HG03521 (cell line): ENCODE measurements at regions not wholly inside any gene's neighbourhood (a gene's known extent, or its start where the extent isn't known, plus 50 kb on each side); places are given as distances from the start of the nearest gene placed in this dataset.
"Not testable (repeated sequence)": the region's sequence is repeated elsewhere in the genome, so short reads cannot be mapped to it uniquely, and the experiment has no call there.

Experiments used
- ATAC-seq: cut with Tn5 transposase; IDR thresholded peaks from one replicate; pipeline ENCODE4 v1.9.1; 2021; ENCODE audit warnings: mild to moderate bottlenecking, moderate library complexity; ENCODE audit not compliant: unreplicated experiment

DNA sequence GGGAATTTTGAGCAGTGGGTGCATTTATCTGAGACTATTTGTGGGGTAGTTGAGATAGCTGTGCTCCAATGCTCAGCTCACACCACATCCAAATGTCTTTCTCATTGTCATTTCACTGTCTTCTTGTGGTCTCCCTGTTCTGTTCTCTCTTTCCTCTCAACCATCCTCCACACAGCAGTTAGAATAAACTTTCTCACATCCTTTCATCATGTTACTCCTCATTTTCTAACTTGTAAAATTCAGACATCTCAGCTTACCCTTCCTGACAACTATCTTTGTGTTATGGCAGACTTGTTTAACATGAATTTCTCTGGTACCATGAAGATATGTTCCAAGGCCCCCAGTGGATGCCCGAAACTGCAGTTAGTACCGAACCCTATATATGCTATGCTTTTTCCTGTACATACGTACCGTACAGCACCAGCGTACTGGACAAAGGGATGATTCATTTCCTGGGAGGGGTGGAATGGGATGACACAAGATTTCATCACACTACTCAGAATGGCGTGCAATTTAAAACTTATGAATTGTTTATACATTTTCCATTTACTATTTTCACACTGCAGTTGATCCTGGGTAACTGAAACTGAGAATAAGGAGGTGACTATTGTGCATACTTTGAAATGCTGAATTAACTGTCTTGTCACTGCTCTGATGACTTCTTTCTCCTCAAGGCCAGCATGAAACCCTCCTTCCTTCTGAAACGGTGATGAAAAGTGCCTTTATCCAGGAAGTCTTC, 177.1 kb upstream of the SLC38A2 start:
- no peak for ATAC-seq

DNA sequence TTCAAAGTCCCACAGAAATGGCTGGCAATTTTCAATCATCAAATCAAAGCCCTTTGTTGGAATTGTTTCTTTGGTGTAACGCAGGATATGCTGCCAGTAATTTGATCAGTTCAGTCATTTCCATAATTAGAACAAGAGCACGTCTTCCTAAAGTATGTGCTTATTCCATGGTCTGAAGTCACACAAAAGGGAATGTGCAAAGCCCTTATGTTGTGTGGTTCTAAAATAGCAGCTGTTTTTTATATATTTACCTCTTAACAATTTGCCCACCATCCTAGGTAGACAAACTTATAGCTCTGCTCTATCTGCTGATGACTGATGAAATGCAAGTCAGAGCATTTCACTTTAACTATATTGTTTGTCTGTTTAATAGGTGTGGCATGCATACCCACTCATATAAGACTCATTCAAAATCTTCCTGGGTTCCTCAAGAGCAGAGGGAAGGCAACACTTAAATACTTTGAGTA, 176.1 kb upstream of the SLC38A2 start:
- ATAC-seq = no peak

DNA sequence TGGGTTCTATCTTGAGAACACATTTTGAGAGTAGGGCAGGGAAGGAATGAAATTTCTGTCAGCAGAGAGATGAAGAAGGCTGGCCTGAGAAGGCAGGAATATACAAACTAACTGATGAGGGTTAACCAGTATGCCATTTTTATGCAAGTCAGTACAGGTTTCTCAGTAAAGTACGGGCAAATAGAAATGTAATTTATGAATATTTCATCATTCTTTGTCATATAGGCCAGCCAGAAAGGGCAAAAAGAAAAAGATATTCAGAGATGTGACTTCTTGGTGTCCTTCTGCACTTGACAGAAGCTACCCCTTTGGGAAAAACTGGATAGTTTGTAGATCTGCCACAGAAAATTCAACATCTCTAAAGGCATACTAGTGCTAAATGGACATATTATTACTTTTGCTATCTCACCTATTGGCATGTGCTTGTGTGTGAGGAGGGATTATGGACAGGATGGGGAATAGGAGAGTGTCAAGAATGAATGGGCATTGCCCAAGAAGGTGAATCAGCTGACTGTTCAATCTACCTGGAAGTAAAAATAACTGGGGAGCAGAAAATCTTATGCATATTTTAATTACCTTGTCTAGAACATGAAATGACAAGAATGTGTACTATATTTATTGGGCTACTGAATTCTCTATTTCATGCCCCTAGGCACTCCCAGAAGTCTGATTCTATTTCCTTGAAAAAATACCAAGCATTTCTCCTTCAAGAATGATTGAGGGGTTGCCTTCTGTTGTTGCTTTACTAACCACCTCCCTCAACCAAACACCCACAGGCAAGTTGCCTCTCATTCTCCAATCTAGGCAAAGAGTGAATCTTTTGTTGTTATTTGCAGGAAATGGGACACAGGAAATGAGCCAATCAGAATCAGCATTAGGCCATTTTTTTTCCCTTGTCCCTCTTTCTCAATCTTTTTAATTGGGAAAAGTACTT, 175.1 kb upstream of the SLC38A2 start:
- ATAC-seq = no peak

DNA sequence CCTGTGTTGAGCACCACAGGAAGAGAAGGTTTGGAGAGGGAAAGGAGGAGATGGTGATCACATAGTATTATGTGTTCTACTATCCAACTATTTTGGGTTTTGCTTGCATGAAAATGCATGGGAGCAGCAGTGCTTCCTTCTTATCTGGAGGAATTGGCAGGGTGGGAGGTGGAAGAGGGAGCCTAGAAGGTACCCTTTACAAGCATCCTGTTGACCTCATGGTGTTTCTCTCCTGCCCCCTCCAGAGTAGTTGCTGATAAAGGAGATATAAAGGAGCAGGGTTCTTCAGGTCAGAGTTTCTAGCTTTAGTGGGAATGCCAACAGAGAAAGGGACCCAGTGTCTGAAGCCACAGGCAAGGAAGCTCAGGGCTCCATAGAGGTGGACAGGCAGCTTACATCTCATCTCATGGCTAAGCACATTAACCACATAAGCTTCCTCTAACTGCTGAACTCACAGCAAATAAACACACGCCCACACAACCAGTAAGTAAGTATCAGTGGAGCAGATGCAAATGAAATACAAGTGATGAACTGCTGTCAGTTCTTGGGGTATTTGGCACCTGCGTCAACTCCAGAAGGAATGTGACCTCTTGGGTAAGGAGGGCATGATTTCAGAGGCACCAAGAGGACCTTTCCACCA, 174.2 kb upstream of the SLC38A2 start:
- ATAC-seq = peak; percentile 87

DNA sequence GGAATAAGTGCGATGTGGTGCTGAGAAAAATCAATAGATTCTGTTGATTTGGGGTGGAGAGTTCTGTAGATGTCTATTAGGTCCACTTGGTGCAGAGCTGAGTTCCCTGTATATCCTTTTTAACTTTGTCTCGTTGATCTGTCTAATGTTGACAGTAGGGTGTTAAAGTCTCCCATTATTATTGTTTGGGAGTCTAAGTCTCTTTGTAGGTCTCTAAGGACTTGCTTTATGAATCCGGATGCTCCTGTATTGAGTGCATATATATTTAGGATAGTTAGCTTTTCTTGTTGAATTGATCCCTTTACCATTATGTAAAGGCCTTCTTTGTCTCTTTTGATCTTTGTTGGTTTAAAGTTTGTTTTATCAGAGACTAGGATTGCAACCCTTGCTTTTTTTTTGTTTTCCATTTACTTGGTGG, 170.8 kb upstream of the SLC38A2 start:
- ATAC-seq = not testable (repeated sequence)

DNA sequence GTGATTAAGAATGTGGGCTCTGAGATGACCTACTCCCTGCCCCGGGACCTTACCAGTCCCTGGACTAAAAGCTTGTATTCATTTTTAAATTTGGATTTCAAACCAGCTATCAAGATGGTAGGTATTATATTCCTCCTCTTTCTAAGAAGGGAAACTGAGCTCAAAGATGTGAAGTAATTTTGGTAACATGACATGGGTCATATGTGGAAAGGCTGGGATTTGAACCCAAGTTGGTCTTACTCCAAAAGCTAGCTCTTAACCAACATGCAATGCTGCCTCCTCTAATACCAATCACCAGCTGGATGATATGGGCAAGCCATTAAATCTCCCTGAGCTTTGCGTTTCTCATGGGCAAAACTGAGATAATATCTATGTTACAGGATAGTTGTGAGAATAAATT, 166.4 kb upstream of the SLC38A2 start:
- ATAC-seq = no peak

DNA sequence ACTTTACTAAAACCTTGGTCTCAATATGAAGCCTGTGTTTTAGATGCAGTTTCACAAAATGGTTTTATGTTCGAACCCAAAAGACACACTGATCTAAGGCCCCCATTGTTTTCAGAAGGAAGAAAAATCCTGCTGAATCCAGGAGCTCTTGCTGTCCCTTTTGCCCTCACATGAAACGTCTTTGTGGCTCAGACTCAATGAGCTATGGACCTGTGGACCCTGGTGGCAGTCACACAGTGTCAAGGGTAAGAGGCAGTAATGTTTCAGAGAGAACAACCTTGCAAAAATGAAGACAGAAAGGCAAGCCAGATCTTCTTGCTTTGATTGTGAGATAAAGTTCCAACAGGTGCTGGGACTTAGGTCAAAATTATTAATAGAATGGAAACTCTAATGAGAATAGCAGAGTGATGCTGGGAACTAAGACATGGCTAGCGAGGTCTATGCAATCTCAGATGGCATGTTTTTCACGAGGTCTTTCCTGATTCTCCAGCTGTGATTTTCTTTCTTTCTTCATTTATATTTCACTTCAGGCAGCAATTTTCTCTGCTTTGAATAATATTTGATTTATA, 164.9 kb upstream of the SLC38A2 start:
- no peak for ATAC-seq

DNA sequence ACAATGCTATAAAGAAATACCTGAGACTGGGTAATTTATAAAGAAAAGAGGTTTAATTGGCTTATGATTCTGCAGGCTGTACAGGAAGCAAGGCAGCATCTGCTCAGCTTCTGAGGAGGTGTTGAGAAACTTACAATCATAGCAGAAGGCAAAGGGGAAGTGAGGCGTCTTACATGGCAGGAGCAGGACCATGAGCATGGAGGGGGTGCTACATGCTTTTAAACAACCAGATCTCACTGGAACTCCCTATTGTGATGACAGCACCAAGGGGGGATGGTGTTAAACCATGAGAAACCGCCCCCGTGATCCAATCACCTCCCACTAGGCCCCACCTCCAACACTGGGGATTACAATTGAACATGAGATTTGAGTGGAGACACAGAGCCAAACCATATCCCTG, 163.7 kb upstream of the SLC38A2 start:
- not testable (repeated sequence) for ATAC-seq

DNA sequence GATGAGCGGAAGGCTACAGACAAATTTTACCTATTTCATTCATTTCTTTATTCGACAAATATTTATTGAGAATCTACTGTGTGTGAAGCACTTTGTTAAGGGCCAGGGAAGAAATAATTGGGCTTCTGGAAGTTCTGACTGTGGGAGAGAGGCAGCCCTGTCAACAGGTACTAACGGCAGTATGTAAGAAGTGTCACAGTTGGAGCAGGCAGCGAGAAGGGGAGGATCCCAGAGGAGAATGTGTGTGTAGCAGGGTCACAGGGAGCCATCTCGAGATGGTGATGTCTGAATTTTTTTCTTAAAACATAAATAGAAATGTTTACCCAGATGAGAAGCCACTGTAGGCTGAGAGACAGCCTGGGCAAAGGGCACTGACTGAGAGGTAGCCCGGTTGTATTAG, 163.3 kb upstream of the SLC38A2 start:
- no peak for ATAC-seq

DNA sequence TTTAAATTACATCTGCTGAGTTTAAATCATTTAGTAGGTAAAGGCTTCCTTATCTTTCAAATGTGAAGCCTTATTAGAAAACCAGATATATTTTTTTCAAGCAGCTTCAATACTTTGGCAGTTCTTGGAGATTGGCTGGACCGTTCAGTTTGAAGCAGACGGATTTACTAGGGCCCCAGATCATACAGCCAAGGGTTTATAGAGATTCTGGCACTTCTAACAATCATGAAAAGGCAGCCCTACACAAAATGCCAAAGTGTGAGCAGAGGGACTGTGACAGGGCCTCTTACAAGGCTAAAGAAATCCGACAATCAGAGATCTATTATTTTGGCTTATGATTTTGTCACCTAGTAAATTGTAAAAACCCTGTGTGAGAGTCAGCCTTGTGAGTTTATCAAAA, 162.8 kb upstream of the SLC38A2 start:
- no peak for ATAC-seq

DNA sequence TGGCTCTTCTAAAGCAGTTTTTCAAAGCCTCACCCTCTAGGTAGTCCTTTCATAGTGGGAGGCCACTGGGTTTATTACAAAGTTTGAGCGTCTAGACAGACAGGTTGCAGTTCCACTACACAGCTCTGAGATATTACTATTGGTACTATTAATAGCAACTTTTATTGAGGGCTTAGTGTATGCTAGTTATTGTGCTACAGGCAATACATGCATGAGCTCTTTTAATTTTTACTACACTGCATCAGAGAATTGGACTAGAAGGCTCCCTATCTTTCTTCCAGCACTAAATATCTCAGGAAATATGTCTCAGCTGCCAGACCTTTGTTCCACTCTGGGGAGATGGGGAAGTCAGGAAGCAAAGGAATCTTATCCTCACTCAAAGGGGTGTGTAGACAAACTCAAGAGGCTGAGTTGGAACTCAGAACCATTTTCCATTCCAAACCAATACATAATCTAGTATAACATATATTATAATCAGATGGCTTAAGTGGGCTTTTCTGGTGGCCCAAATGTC, 161.8 kb upstream of the SLC38A2 start:
- ATAC-seq = no peak

DNA sequence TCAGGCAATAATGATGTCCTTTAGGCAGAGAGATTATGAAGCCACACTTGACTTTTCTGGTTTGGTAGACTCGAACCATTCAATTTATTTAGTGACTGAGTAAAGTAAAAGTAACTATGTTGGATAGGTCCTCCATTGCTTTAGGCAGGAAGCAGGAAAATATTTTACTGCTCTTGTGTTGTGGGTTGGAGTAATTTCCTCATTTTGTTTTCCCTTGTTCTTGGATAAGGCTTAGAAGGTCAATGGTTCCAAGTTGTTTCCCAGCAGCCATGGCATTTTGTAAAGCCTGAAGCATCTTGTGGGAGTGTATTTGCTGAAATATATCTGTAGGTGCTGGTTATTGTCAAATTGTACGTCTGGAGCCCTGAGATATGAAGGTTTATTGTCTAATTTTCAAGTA, 161.2 kb upstream of the SLC38A2 start:
- ATAC-seq = no peak

DNA sequence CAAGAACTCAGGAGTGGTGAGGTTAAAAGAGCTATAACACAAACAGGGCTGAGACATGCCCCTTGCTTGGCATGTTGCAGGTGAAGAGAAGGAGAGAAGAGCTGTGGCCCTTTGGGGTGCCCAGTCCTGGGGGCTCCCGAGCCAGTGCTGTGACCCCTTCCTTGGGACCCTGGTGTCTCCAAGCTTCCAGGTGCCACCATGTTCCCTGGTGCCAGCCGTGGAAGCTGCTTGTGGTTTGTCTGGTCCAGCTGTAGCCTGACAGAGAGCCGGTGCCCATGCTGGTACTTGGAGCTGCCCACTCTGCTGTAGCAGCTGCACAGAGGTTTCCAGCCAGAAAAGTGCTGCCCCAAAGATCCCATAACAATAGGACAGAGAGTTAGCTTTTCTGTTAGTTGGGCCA, 159.2 kb upstream of the SLC38A2 start:
- no peak for ATAC-seq

DNA sequence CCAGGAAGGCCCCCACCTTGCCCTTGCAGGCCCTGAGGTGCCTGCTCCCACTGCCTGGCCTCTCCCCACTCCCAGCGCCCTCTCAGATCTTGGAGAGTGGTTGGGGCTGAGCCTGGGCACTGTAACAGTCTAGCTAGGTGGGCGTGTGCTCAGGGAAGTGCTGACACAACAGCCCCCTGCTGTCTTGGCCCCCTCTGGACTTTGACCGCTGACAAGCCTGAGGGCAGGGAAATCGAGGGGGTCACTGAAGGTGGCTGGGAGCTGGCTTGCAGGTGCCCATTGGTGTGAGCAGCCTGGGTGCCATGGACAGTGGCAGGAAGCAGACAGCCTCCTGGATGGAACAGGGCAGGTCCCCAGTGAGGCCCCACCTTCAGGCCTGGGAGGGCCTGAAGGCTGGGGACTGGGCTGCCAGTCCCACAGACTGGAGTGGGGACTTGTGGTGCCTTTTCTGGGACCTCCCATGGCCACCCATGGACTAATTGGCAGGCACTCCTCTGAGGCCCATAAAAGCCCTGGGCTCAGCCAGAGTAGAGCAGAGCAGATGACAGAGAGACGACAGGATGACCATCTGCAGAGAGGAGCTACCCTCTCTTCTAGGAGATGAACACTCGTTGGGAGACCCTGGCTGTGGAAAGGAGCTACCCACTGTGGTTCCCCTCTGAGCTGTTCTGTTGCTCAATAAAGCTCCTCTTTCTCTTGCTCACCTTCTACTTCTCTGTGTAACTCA, 158.6 kb upstream of the SLC38A2 start:
- ATAC-seq = no peak

DNA sequence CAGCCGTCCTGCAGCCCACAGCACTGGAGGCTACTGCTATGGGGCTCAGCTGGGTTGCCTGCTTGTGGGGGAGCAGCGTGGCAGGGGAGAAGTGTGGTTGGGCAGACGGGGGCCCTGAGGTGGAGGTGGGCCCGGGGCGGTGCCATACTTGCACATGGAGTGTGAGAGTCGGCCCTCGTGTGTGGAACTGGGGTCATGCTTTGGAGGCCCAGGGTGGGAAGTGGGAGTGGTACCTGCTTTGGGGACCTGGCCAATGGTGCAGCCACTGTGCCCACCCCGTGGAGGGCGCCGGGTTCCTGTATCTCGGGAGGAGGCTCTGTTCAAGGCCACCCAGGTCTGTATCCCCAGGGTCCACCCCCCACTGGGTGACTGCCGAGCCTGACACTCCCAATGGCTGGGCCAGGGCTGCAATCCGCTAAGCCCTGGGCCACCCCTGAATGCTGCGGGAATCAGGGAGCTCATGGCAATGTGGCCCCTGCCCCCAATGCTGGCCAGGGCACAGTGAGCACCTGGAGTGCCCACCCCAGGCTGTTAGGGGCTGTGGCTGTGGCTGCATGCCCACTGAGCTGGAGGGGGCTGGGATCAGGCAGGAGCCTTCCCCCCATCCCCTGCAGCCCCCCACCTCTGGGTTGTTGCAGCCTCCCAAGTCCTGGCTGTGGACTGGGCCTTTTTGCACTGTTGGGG, 157.9 kb upstream of the SLC38A2 start:
- ATAC-seq = no peak

DNA sequence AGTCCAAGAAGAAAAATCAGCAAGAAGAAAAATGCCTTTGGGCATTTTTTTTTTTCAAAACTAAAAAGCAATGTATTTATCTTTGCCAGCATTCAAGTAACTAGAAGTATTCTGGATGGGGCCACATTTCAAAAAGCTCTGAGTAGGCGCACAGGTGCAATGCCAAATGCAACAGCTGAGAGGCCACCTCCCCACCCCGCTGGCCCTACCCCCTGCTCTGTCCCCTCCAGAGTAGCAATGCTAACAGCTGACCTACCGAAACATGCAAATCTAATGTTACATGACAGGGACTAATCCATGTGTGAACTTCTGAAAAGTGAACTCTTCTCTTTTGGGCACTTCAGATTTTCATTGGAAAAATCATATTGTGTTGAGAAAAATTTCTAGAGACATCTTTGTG, 153.7 kb upstream of the SLC38A2 start:
- no peak for ATAC-seq

DNA sequence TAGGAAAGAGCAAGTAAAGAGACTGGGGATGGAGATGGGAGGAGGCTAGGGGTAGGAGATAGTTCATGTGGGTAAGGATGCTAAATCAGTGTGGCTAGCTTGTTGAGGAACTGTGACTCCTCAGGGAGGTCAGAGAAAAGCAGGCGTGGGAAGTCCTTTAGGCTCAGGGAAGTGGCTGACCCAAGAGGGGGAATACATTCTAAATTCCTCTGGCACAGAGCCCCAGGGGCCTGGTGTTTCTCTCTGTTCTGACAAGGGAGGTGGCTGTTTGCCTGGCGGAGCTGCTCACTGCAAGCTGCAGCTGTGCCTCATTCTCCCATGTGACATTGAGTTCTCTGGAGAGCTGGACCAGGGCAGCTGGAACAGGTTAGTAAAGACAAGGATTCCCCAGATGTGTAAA, 152.2 kb upstream of the SLC38A2 start:
- ATAC-seq = no peak

DNA sequence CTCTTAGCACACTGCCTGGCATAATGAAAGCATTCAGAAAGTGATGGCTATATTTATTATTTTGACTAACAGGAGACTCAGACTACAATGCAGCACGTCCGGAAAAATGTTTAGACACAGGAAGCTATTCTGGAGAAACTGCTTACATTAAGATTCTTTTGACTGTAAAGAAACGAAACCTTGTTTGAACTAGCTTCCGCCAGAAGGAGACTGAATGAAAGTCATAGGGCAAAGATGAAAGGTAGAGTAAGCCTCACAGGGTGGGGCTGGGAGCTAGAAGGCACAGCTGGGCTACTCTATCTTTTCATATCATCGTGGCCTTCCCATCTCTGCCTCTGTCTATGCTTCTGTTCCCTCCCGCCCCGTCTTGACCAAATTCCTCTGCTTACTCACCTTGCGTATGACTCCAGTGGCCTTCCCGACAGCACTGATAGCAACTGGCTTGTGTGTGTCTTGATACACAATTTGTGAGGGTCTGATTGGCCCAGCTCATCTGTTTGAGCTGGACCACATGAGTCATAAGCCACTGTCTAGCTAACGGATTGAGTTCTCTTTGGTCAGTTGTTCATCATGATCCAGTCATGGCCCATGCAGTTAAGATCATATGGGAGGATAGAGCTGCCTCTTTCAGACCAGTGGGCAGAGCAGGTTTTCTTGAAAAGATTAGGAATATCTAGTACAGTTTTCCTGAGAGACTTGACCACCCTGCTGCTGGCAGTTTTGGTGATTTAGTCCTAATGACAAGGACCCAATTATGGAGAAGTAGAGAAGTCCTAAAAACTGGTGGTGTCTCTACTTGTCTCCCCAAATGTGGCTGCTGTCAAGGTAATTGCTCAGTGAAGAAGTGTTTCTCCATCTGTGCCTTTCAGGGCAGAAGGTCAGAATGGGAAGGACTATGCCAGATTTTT, 151.5 kb upstream of the SLC38A2 start:
- peak; percentile 57 for ATAC-seq

DNA sequence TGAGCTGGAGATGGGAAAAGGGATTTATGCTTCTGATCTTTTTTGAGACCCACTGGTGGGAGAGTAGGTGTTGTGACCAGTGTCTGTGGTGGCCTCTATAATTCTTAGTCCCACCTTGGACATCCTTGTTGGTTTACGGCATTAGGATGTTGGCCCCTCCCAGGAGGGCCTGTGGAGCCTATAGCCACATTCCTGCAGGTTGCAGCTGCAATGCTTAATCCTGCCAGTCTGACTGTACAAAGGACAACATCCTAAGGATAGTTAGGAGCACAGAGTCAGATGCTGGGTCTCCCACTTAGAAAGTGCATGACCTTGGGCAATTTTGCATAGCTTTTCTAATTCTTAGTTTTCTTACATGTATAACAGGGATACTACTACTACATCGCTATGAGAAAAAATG, 150.9 kb upstream of the SLC38A2 start:
- no peak for ATAC-seq
